ENCODE measurements at regions not wholly inside any gene's neighbourhood (a gene's known extent, or its start where the extent isn't known, plus 50 kb on each side); places are given as distances from the start of the nearest gene placed in this dataset.

DNA sequence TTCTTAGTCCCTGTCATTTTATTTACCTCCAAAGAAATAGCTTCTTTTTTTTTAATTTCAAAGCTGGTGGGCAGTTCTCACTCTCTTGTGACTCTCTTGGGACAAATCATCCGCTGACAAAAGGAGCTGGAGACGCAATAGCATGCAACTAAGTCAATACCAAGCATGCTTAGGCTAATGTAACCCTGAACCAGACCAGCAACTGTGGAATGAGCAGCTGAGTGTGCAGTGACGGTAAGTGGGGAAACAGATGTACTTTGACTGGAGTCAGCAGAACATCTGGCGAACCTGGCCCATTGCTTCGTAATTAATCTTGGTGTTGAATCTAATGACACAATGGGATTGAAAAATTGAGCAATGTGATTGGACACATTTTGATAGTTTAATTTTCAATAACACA lies 280.7 kb upstream of the PLXNA2 start:
- FAIRE-seq (no peak), DNase-seq (ENCODE audit: insufficient read length) (no peak)
- TF ChIP-seq TAF1 (IDR thresholded peaks at IDR 0.05; ENCODE audit: borderline replicate concordance, low read depth, low read length): no peak
- no peak for TF ChIP-seq POLR2AphosphoS5 (IDR thresholded peaks at IDR 0.05; ENCODE audit: low read depth, low read length)
- TF ChIP-seq POLR2A (IDR thresholded peaks at IDR 0.05; ENCODE audit: low read depth, low read length): no peak

DNA sequence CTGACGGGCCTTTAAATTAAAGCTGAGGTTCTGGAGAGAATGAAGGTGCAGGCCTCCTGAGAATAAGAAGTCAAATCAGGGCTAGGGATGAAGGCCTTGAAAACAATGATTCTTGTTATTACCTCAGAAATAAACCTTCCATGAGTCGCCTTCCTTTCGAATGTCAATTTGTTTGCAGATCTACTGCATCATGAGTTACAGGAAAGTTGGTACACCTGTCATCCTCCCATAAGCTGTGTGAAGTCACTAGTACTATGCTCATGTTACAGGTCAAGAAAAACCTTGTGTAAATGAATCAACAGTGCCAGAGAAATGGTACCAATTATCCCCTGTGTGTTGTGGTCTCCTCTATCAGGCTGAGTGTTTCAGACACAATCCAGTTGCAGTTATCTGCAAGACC lies 281.2 kb upstream of the PLXNA2 start:
- DNase-seq (ENCODE audit: insufficient read length) (no peak), FAIRE-seq (no peak)
- TF ChIP-seq TAF1 (IDR thresholded peaks at IDR 0.05; ENCODE audit: borderline replicate concordance, low read depth, low read length) (no peak), POLR2AphosphoS5 (IDR thresholded peaks at IDR 0.05; ENCODE audit: low read depth, low read length) (no peak), POLR2A (IDR thresholded peaks at IDR 0.05; ENCODE audit: low read depth, low read length) (no peak)

DNA sequence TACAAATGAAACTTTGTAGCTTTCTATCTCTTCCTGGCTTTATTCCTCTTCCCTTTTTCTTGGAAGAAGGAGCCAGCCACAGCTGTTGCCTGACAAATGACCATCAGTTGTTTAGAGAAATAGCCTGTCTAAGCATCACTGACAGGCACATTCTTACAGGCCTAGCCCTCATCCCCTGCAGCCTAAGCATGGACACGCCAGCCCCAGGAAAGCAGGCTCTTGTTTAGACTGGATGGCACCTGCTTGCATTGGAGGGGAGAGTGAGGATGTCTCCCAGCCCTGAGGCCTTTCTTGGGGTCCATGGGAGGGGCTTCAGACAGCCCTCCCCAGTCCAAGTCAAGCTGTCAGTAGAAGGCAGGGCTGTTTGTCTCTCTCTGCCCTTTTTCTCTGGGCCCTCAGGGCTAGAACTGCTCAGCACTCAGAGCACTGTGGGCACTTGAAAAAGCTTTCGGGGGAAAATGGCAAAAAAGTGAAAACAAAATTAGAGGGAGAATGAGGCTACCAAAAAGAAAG lies 282.5 kb upstream of the PLXNA2 start:
- no peak for TF ChIP-seq POLR2A (IDR thresholded peaks at IDR 0.05; ENCODE audit: low read depth, low read length)
- TF ChIP-seq POLR2AphosphoS5 (IDR thresholded peaks at IDR 0.05; ENCODE audit: low read depth, low read length): no peak
- TF ChIP-seq TAF1 (IDR thresholded peaks at IDR 0.05; ENCODE audit: borderline replicate concordance, low read depth, low read length): no peak
- FAIRE-seq (no peak), DNase-seq (ENCODE audit: insufficient read length) (no peak)

DNA sequence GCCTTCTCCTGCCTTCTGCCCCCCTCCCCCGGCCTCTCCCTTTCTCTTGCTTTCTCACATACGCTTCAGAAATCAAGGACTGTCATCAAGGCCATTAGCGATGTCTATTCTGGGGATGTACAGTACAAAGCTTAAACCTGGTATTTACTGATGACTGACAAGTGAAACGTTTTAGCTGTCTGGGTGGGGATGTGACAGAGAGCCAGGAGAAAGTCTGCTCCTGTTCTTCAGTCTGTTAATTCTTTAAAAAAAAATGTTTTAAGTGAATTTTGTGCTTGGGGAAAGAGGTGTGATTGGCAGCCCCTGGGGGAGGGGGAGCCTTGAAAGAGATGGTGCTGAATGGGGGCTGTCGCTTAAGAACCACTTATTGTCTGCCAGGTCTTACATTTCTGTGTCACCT lies 283.0 kb upstream of the PLXNA2 start:
- FAIRE-seq (no peak), DNase-seq (ENCODE audit: insufficient read length) (no peak)
- TF ChIP-seq TAF1 (IDR thresholded peaks at IDR 0.05; ENCODE audit: borderline replicate concordance, low read depth, low read length) (no peak), POLR2A (IDR thresholded peaks at IDR 0.05; ENCODE audit: low read depth, low read length) (no peak), POLR2AphosphoS5 (IDR thresholded peaks at IDR 0.05; ENCODE audit: low read depth, low read length) (no peak)

DNA sequence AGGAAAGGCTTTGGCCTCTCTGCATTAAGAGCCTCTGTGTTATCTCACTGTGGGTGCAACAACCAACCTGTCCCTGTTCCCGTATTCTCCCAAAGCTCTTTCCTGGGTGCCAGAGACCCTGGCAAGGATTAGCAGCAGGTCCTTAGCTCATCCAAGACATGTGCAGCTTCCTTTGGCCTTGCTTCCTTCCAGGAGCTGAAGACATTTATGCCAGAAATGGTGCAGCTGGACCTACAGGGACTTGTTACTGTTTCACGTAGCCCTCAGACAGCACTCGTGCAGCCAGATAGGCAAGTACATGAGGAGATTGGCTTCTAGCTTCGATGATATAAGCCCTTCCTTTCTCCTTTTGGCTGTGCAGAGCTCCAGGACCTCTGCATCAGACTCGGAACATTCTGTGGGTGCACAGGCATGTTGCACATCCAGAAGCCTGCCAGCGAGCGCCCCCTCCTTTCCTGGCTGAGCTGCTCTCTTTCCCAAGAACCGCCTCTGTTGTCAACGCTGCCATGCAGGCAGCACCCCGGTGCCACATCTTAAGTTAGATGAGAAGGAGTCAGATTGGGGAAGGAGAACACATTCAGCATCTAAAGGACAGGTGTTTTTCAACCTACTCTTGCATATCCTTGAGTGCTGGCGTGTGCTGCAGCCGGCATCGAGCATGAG lies 284.5 kb upstream of the PLXNA2 start:
- FAIRE-seq: no peak
- DNase-seq (ENCODE audit: insufficient read length): no peak
- TF ChIP-seq POLR2A (IDR thresholded peaks at IDR 0.05; ENCODE audit: low read depth, low read length) (no peak), TAF1 (IDR thresholded peaks at IDR 0.05; ENCODE audit: borderline replicate concordance, low read depth, low read length) (no peak), POLR2AphosphoS5 (IDR thresholded peaks at IDR 0.05; ENCODE audit: low read depth, low read length) (no peak)

DNA sequence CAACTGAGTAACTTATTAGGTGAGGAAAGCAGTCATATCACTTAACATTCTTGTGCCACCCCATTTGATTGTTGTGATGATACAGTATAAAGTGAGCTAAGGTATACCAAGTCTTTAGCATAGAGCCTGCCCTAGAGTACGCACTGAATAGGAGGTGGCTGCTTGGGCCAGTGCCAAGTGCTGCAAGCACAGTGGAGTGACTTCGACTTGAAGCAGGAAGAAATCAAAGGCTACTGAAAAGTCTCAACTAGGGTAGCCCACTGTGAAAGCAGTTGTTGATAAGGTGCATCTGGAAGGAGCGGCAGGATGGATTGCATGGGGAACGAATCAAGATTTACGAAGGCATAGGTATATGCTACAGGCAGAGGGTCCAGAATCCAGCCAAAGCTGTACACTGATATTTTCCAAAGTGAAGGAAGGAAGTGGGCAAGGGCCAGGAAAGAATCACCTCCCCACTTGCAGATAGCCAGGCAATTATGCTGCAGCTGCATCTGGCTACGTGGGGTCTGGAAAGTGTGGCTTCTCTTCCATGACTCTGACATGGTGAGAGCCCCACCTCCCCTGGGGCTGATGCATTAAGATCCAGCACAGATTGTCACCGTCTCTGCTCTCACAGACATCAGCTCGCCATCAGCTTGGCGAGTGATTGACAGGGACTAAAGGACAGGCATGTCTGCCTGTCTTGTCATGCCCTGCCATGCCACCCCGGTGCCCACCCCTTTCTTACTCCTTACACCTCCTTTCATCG lies 287.0 kb upstream of the PLXNA2 start:
- DNase-seq (ENCODE audit: insufficient read length) (no peak), FAIRE-seq (no peak)
- TF ChIP-seq TAF1 (IDR thresholded peaks at IDR 0.05; ENCODE audit: borderline replicate concordance, low read depth, low read length): no peak
- TF ChIP-seq POLR2A (IDR thresholded peaks at IDR 0.05; ENCODE audit: low read depth, low read length): no peak
- no peak for TF ChIP-seq POLR2AphosphoS5 (IDR thresholded peaks at IDR 0.05; ENCODE audit: low read depth, low read length)

DNA sequence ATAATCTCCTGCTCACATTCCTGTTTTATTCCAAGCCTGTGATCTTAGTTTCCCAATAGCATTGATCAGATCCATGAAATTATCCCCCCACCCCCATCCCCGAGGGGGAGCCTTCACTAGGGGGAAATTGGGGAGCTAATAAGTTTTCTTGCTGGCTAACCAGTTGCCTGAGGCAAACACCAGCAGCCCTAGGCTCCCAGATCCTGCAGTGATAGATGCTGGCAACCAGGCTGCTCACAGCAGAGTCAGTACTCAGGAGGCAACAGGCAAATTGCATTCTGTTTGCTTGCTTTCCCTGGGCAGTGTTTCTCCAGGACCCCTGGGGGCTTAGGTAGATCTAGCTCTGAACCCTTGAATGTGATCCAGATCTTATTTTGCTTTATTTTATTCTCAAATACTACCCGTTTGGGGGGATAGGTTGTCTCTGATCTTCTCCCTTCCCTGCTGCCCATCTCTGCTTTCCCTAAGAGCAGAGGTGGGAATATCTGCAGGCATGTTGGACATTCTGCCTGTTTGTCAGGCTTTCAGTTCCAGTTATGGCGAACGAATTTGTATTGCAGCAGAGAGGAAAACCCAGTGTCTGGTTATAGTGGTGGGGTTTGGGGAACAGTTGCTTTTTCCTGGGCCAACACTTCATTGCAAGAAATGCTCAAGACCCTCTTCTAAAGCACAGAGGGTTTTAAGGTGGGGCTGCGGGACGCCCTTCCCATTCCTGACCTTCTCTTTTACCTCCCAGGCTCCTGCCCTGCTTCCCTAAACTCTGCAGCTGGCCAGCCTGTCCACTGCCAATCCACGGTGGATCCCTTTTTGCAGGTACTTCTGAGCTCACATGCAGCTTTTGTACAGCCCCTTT lies 289.8 kb upstream of the PLXNA2 start:
- no peak for DNase-seq (ENCODE audit: insufficient read length)
- no peak for FAIRE-seq
- TF ChIP-seq TAF1 (IDR thresholded peaks at IDR 0.05; ENCODE audit: borderline replicate concordance, low read depth, low read length): no peak
- no peak for TF ChIP-seq POLR2AphosphoS5 (IDR thresholded peaks at IDR 0.05; ENCODE audit: low read depth, low read length)
- TF ChIP-seq POLR2A (IDR thresholded peaks at IDR 0.05; ENCODE audit: low read depth, low read length): no peak

DNA sequence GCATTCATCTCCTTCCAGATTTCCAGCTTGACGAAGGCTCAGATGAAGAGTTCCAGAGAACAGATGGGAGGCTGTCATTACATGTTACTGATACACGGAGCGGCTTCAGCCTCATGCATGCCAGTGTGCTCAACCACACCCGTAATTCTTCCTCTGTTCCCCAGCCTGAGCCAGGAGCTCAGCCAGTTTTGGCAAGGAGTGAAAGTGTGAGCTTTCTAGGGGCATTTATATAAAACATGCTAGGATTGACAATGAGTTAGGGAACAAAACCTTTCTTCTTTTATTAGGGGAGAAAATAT lies 290.4 kb upstream of the PLXNA2 start:
- TF ChIP-seq POLR2AphosphoS5 (IDR thresholded peaks at IDR 0.05; ENCODE audit: low read depth, low read length) (no peak), POLR2A (IDR thresholded peaks at IDR 0.05; ENCODE audit: low read depth, low read length) (no peak), TAF1 (IDR thresholded peaks at IDR 0.05; ENCODE audit: borderline replicate concordance, low read depth, low read length) (no peak)
- FAIRE-seq (no peak), DNase-seq (ENCODE audit: insufficient read length) (no peak)

DNA sequence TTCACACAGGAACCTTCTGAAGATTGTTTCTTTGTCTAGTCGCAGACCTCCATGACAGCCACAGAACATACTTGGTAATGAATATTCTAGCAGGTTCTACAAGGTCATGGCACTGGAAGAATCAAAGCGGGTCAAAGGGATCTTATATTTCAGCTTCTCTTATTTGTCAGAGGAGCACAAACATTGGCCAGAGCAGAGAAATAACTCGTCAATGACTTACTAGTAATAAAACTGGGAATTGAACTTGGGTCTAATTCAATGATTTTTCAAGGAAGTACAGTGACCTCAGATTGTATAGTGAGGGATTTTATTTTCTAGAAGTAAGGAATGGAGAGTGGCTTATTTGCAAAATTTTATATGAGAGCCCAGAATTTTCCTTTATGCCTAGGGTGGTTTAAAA lies 290.8 kb upstream of the PLXNA2 start:
- FAIRE-seq (no peak), DNase-seq (ENCODE audit: insufficient read length) (no peak)
- TF ChIP-seq POLR2A (IDR thresholded peaks at IDR 0.05; ENCODE audit: low read depth, low read length) (no peak), TAF1 (IDR thresholded peaks at IDR 0.05; ENCODE audit: borderline replicate concordance, low read depth, low read length) (no peak), POLR2AphosphoS5 (IDR thresholded peaks at IDR 0.05; ENCODE audit: low read depth, low read length) (no peak)

DNA sequence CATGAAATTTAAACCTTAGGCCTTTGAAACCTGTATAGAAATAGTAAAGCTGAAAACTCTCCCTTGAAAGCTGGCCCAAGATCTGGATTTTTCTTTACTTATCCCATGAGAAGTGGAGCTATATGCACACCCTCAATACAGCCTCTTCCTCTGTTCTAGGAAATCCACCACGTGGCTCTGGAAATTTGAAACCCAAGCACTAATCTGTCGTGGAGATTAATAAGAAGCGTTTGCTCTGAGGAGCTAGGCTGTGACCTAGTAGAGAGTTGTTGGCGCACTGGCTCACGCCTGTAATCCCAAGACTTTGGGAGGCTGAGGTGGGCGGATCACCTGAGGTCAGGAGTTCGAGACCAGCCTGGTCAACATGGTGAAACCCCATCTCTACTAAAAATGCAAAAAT lies 291.3 kb upstream of the PLXNA2 start:
- FAIRE-seq (no peak), DNase-seq (ENCODE audit: insufficient read length) (no peak)
- TF ChIP-seq POLR2A (IDR thresholded peaks at IDR 0.05; ENCODE audit: low read depth, low read length) (no peak), POLR2AphosphoS5 (IDR thresholded peaks at IDR 0.05; ENCODE audit: low read depth, low read length) (no peak), TAF1 (IDR thresholded peaks at IDR 0.05; ENCODE audit: borderline replicate concordance, low read depth, low read length) (no peak)

DNA sequence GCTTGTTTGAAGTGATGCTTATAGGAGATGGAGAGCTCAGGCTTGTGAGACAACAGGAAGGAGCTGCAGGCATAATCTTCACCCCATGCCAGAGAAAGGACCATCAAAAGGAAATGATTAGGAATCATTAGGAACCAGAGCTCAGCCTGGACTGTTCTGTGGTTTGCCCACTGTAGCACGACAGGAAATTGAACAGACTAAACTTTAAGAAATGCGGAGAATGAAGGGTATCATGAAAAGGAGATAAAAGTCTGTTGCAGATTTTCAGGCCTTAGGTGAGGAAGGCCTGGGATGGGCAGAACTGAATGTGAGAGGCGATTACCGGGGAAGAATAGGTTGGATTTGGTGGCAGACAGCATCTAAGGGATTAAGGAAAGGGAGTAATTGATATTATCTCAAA lies 292.0 kb upstream of the PLXNA2 start:
- TF ChIP-seq POLR2AphosphoS5 (IDR thresholded peaks at IDR 0.05; ENCODE audit: low read depth, low read length) (no peak), POLR2A (IDR thresholded peaks at IDR 0.05; ENCODE audit: low read depth, low read length) (no peak)
- FAIRE-seq (no peak), DNase-seq (ENCODE audit: insufficient read length) (no peak)

Data from GM12892 (cell line).